ENCODE measurements at regions not wholly inside any gene's neighbourhood (a gene's known extent, or its start where the extent isn't known, plus 50 kb on each side); places are given as distances from the start of the nearest gene placed in this dataset.

DNA sequence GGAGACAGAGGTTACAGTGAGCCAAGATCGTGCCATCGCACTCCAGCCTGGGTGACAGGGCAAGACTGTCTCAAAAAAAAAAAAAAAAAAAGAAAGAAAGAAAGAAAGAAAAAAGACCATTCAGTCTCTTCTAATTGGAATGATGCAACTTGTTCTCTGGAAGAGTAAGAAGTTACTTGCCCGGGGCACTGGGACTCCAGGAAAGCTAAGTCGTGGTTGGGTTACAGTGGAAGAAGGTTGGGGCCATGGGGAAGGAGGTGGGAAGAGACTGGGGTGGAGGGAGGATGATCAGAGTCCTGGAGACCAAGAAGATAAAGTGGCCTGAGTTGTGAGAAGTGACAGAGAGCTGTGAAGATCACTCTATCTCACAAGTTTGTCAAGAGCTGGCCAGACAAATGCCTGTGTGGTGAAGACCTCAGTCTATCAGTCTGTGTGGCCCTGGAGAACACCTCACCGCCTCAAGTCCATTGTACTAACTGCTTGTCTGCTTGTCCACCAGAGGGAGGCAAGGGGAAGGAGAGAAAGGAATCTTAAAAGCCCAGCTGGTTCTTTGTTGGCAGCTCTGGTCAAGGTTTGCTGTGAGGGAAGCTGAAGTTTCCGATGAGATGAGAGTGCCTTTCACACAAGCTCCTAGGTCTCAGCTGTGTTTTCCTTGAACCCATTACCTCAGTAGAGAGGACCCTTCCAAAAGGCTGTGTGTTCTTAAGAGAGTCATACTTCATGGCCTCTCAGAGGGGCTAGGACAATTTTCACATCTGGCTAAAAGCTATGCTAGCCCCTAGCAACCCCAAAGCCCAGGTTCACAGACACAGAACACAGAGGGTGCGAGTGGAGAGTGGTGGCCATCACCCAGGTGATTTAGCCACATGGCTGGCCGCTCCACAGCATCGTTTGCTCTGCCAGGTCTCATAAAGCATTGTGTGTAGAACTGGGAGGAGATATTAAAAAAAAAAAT lies 72.0 kb upstream of the TMEM178A start:
- peak; percentile 14 for DNase-seq (ENCODE audit: low read depth)
- in situ Hi-C loops (cut with HindIII; ENCODE audit: low pct_unique_long_range_greater_than_20kb, low sequenced_read_pairs), result no loop called here

DNA sequence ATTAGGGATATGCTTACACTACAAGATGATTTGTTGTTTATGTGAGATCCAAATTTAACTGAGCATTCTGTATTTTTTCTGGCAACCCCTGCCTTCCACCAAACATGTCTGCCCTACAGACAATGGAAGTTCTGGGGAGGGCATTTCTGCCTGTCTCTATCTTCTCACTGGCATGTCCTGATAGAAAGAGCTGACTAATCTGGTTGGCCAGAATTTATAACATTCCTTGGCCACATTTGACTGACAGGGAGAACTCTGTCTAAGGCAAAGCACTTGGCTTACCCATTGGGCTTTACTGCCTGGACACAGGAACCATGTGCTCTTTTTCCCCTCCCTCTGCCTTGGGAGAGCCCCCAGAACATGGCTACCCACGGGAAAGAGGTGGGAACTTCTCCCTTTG lies 70.6 kb upstream of the TMEM178A start:
- in situ Hi-C loops (cut with HindIII; ENCODE audit: low pct_unique_long_range_greater_than_20kb, low sequenced_read_pairs), result no loop called here
- DNase-seq (ENCODE audit: low read depth), result no peak

DNA sequence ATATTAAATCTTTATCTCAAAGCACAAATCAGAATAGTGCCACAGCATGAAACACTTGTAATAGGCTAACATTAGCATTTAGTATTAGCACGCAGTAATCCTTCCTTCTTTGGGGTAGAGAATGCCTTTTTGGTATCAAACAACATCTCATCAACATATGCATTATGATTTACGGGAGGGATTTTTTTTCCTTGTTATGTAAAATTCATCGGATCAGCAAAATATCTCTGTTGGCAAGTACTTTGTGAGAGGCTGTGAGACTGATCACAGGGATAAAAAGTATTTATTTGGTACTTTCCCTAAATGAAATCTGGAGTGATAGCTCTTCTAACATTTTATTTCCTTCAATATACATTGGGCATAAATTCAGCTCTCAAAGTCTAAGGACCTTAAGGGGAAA lies 68.4 kb upstream of the TMEM178A start:
- in situ Hi-C loops (cut with HindIII; ENCODE audit: low pct_unique_long_range_greater_than_20kb, low sequenced_read_pairs), result no loop called here
- DNase-seq (ENCODE audit: low read depth), result no peak

DNA sequence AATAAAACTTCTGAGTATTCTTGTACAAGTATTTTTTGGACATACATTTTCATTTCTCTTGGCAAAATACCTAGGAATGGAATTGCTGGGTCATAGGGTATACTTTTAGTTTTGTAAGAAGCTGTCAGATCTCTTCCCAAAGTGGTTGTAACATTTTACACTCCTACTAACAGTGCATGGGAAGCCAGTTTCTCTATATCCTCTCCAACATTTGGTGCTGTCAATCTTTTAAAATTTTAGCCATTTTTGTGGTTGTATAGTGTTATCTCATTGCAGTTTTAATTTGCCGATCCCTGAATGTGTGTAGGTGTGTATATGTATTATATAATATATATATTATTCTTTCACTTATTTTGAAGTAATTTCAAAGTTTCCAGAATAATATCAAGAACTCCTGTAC lies 63.1 kb upstream of the TMEM178A start:
- in situ Hi-C loops (cut with HindIII; ENCODE audit: low pct_unique_long_range_greater_than_20kb, low sequenced_read_pairs), result no loop called here

DNA sequence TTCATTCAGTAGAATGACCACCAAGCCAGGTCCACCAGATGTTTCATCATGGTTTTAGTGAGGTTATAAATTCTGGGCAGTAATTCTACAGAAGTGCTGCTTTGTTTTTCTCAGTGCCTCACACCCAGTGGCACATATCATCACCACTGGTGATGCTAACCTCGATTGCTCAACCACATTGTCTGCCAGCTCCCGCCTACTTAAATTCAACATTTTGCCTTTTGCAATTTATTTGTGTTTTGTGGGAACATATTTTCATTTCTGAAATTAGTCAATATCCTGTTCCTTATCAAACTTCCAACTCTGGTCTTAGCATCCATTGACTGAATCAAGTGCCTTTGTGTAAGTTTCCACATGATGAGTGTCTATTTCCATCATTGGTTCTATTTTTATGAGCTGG lies 62.3 kb upstream of the TMEM178A start:
- DNase-seq (ENCODE audit: low read depth), result no peak
- in situ Hi-C loops (cut with HindIII; ENCODE audit: low pct_unique_long_range_greater_than_20kb, low sequenced_read_pairs), result no loop called here

More for the DNA sequence above, 63.1 kb upstream of the TMEM178A start:
- DNase-seq (ENCODE audit: low read depth), result no peak

DNA sequence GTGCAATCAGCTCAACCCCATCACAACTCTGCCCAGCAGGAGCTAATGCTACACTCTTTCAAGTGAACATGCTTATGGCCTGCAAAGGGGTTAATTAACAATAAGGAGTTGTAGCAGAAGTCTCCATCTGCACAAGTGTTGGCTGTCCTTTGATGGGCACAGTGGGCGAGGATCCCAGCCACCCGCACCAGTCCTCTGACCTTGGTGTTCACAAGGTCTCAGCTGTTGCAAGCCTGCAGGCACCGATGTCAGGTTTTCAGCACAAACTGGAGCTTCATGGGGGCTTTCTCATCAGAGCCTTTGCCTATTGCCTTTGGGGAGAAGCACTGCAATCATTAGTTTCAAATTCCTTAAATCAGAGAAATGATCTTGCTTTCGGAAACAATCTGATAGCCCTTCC lies 60.9 kb upstream of the TMEM178A start:
- in situ Hi-C loops (cut with HindIII; ENCODE audit: low pct_unique_long_range_greater_than_20kb, low sequenced_read_pairs), result no loop called here

DNA sequence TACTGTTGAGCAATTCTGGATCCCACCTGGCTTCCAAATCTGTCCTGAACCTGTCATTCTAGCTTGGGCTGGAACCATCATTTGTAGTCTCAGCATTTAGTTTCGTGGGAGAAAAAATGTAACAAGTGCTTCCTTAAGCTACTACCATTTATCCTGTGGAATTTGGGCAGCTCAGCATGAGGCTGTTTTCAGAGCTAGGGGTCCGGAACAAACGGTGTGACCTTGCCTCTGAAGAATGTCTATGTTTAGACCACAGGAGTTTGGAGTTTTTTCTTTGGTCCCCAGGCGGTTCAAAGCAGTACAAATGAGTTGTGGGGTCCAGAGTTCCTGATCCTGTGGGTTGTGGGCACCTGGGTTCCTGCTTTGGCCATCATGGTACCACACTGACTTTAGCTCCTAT lies 59.1 kb upstream of the TMEM178A start:
- in situ Hi-C loops (cut with HindIII; ENCODE audit: low pct_unique_long_range_greater_than_20kb, low sequenced_read_pairs), result no loop called here
- no peak for DNase-seq (ENCODE audit: low read depth)

More for the DNA sequence above, 60.9 kb upstream of the TMEM178A start:
- DNase-seq (ENCODE audit: low read depth), result no peak

DNA sequence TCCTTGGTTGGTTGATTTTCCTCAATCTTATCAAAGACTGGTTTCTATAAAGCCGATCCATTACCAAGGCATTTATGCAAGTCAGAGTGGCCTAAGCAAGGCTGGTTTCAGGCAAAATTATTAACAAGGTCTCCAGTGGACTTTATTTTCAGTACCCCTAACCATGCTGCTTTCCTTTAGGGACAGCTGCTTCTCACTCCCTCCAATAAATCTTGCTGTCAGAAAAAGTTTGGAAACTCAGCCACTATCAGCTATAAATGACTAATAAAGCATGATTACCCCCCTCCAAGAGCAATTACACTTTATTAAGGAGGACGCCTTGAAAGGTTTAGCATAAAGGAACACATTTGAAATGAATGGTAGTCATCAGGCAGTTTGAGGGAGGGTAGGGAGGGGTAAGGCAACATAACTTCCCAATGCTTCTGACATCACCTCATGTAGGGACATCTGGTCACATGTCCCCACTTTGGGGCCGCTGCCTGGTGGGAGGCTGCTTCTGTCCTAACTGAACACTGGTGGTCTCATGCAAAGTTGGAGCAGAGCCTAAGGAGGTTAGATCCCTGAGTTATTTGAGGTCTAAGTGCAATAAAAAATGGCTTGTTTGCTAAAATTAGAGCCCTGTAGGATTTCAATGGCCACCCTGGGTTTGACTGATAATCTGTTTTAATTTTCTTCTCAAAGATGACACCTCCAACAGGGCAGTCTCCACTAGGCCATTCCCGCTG lies 58.0 kb upstream of the TMEM178A start:
- in situ Hi-C loops (cut with HindIII; ENCODE audit: low pct_unique_long_range_greater_than_20kb, low sequenced_read_pairs), result no loop called here
- no peak for DNase-seq (ENCODE audit: low read depth)

DNA sequence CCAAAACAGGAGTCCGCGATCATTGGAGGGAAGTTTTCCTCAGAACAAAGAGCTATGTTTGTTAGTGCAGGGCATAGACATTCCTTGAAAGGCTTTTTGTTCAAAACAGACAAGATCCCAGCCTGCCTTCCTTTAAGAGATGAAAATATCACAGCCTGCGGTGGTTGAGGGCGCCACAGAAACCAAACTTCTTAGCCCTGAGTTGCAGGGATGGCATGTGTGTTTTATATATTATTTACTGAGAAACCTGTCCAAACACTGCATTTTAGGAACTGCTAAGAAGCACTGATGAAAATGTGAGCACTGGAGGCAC lies 57.5 kb upstream of the TMEM178A start:
- in situ Hi-C loops (cut with HindIII; ENCODE audit: low pct_unique_long_range_greater_than_20kb, low sequenced_read_pairs), result no loop called here
- no peak for DNase-seq (ENCODE audit: low read depth)

DNA sequence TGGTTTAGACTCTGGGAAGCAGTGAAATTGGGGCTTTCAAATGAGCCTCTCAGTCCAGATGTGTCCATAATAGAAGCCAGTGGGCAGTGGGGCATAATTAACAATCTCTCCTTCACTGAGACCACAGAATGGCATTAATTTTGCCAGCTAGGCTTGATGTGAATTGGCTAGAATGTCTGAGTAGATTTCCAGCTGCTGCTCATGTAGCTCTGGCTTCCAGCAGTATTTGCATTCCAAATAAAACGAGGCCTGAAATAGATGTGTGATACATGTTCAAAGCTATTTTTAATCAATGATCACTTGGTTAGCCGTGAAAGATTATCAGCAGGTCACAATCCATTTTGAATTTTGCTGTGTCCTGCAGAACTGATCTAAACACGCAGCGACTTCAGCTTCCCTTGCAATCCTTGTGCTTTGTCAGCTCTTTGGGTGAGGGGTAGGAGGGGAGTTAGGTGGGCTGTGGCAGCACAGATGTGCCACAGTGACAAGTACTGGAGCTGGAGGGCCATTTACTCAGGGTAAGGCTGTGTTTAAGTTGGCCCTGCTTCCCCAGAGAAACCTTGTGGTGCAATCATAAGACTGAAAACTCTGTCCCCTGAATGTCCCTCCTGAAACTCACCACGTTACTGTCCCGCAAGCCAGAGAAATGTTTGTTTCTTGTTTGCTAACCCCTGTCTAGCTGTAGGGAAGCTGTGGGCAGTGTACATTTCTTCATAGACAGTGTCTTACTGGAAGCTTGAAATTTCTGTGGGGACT lies 56.9 kb upstream of the TMEM178A start:
- in situ Hi-C loops (cut with HindIII; ENCODE audit: low pct_unique_long_range_greater_than_20kb, low sequenced_read_pairs), result no loop called here
- no peak for DNase-seq (ENCODE audit: low read depth)

DNA sequence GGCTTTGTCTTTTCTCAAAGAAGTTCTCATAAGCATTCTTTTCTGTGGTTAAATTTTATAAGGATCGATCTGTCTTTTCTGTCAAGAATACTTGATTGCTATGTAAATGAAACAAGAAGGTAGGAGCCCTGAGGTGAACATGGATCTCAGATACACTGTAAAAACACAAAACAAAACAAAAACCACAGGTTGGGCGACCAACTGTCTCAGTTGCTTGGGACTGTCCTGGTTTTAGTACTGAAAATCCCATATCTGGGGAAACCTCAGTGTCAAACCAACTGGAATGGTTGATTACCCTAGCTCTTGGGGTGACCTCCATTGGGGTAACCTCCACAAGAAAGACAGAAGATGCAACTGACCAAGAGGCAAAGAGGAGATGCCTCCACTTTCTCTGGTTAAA lies 55.8 kb upstream of the TMEM178A start:
- in situ Hi-C loops (cut with HindIII; ENCODE audit: low pct_unique_long_range_greater_than_20kb, low sequenced_read_pairs), result no loop called here
- DNase-seq (ENCODE audit: low read depth), result no peak

DNA sequence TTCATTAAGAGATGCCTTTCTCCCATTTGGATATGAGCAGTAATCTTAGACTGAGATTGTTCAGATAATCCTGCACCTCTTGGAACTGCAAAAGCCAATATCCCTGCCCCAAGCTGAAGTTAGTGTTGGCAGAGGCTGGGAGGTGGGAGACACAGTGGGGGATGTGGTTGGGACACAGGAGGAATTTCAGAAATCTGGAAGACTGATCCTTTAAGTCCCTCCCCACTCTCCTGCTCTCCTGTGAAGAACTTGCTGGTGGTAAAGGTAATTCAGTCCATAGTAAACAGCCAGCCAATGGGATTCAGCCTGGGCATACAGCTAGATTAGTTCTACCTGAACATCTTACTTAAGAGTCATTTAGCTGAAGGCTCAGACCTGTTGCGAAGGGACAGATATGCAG lies 50.0 kb upstream of the TMEM178A start:
- no peak for DNase-seq (ENCODE audit: low read depth)
- in situ Hi-C loops (cut with HindIII; ENCODE audit: low pct_unique_long_range_greater_than_20kb, low sequenced_read_pairs), result no loop called here

Data from Caki2 (cell line).